Endodermal cell (in vitro differentiated cells): ENCODE measurements at regions not wholly inside any gene's neighbourhood (a gene's known extent, or its start where the extent isn't known, plus 50 kb on each side); places are given as distances from the start of the nearest gene placed in this dataset.

Experiments used
- DNase-seq: peaks from one replicate; pipeline ENCODE4 v3.0.0-alpha.2; 2017
- H3K27ac ChIP-seq: 2 replicates; pipeline ENCODE4 v1.5.1; 2013; ENCODE audit warnings: mild to moderate bottlenecking, low read depth, low read length, moderate library complexity
- H3K27me3 ChIP-seq: 2 replicates; pipeline ENCODE4 v1.6.1; 2013; ENCODE audit warnings: mild to moderate bottlenecking, low read length, moderate library complexity; ENCODE audit not compliant: insufficient read depth, control insufficient read depth, poor library complexity, severe bottlenecking
- H3K36me3 ChIP-seq: 2 replicates; pipeline ENCODE4 v1.7.0; 2013; ENCODE audit warnings: mild to moderate bottlenecking, low read length, moderate library complexity; ENCODE audit not compliant: control insufficient read depth, insufficient read depth
- H3K4me1 ChIP-seq: one replicate; pipeline ENCODE4 v1.7.0; 2013; ENCODE audit warnings: low read length; ENCODE audit not compliant: control insufficient read depth, insufficient read depth
- H3K4me3 ChIP-seq: 2 replicates; pipeline ENCODE4 v1.5.1; 2013; ENCODE audit warnings: mild to moderate bottlenecking, low read length, moderate library complexity
- H3K9ac ChIP-seq: 2 replicates; pipeline ENCODE4 v1.6.1; 2013; ENCODE audit warnings: mild to moderate bottlenecking, low read length, moderate library complexity; ENCODE audit not compliant: poor library complexity, severe bottlenecking; ENCODE audit errors: extremely low read depth
- H3K9me3 ChIP-seq: 2 replicates; pipeline ENCODE4 v1.6.1; 2013; ENCODE audit warnings: mild to moderate bottlenecking, low read length, moderate library complexity; ENCODE audit not compliant: control insufficient read depth
- H3K27ac Mint-ChIP-seq: 2 replicates; pipeline ENCODE4 v1.8.0; 2020; ENCODE audit warnings: mixed read lengths
- H3K27me3 Mint-ChIP-seq: 2 replicates; pipeline ENCODE4 v1.8.0; 2021; ENCODE audit warnings: mild to moderate bottlenecking, mixed read lengths; ENCODE audit not compliant: insufficient read depth
- H3K36me3 Mint-ChIP-seq: 2 replicates; pipeline ENCODE4 v1.8.0; 2020; ENCODE audit warnings: low read depth, mixed read lengths
- H3K4me1 Mint-ChIP-seq: 2 replicates; pipeline ENCODE4 v1.8.0; 2020; ENCODE audit warnings: mixed read lengths
- H3K4me3 Mint-ChIP-seq: 2 replicates; pipeline ENCODE4 v1.8.0; 2020; ENCODE audit warnings: mild to moderate bottlenecking, moderate library complexity, mixed read lengths
- H3K9me3 Mint-ChIP-seq: 2 replicates; pipeline ENCODE4 v1.8.0; 2020; ENCODE audit warnings: mild to moderate bottlenecking, mixed read lengths
- WGBS, 2 experiments: methylation state at CpG; one replicate each; pipeline versions ENCODE4 v1.1.5 to v1.1.7; 2013; ENCODE audit warnings: missing lambda C conversion rate in 2 of 2, mixed read lengths in 1 of 2; ENCODE audit not compliant: insufficient coverage in 1 of 2, insufficient read length in 1 of 2; 5-methylcytosine and 5-hydroxymethylcytosine counted together
- TF ChIP-seq, protein P1 (sequence below): fragments of 200-600 bp; sonication (generic); conservative IDR thresholded peaks from 2 replicates; pipeline ENCODE4 v1.5.0; 2021; ENCODE audit warnings: antibody characterized with exemption, mild to moderate bottlenecking

DNA sequence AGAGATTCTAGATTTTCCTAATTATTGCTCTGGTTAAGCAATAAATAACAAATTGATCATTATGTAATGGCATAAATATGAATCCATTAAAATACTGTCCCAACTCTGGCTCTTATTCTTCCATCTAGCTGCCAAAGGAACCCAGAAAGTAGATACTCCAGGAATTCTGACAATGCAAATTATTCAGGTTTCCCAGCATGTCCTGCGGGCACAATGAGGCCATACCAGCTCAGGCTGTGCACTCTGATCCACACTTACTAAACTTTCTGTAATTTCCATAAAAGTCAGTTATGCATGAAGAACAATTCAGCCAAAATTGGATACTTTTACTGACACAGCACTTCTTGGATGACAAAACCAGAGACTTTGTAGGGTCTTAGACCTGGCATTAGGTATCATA lies 576.3 kb downstream of the KCNH5 start:
- Mint-ChIP-seq H3K4me3 (no peak overlapping the region), H3K9me3 (peaks cover 9% of the 10 kb centered on the region), H3K36me3 (no peaks in the 10 kb centered on the region), H3K4me1 (no peaks in the 10 kb centered on the region), H3K27ac (no peak overlapping the region), H3K27me3 (no peaks in the 10 kb centered on the region)
- H3K9ac ChIP-seq = no peak overlapping the region
- no peaks in the 10 kb centered on the region for H3K27me3 ChIP-seq
- peaks cover 8% of the 10 kb centered on the region for H3K9me3 ChIP-seq
- TF ChIP-seq, protein P1, sequence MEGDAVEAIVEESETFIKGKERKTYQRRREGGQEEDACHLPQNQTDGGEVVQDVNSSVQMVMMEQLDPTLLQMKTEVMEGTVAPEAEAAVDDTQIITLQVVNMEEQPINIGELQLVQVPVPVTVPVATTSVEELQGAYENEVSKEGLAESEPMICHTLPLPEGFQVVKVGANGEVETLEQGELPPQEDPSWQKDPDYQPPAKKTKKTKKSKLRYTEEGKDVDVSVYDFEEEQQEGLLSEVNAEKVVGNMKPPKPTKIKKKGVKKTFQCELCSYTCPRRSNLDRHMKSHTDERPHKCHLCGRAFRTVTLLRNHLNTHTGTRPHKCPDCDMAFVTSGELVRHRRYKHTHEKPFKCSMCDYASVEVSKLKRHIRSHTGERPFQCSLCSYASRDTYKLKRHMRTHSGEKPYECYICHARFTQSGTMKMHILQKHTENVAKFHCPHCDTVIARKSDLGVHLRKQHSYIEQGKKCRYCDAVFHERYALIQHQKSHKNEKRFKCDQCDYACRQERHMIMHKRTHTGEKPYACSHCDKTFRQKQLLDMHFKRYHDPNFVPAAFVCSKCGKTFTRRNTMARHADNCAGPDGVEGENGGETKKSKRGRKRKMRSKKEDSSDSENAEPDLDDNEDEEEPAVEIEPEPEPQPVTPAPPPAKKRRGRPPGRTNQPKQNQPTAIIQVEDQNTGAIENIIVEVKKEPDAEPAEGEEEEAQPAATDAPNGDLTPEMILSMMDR = no peak
- no peaks in the 10 kb centered on the region for H3K36me3 ChIP-seq
- H3K27ac ChIP-seq = no peak overlapping the region
- DNase-seq = no peak
- no peak overlapping the region for H3K4me3 ChIP-seq
- H3K4me1 ChIP-seq = no peaks in the 10 kb centered on the region
- 81% methylated on average over 1 of the region's 1 CpG; no CpG with 5 or more reads in 1 of the 2 experiments for WGBS, 2 experiments

DNA sequence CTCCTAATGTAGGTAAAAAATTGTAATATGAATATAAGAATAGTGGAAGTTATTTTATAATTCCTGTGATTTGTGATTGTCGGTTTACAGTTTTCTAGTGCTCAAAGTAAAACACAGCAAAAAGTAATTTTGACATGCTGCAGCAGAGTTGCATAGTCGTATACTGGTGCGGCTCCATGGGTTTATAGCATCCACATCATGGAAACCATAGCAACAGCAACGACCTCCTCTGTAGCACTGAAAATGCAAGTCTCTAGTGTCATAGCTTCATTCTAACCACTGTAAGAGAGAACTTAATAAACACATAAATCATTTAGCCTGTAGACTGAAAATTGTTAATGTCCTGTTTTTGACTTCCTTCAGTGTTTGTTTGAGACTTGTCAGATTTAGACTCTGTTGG lies 574.3 kb downstream of the KCNH5 start:
- no peak overlapping the region for H3K27ac Mint-ChIP-seq
- H3K27me3 ChIP-seq = no peaks in the 10 kb centered on the region
- WGBS, 2 experiments = 96% methylated on average over 4 of the region's 4 CpGs
- H3K4me1 ChIP-seq = no peaks in the 10 kb centered on the region
- no peaks in the 10 kb centered on the region for H3K36me3 ChIP-seq
- TF ChIP-seq, protein P1 = no peak
- H3K9ac ChIP-seq = no peak overlapping the region
- H3K4me3 ChIP-seq = no peak overlapping the region
- peaks cover 9% of the 10 kb centered on the region for H3K9me3 Mint-ChIP-seq
- no peaks in the 10 kb centered on the region for H3K4me1 Mint-ChIP-seq
- no peaks in the 10 kb centered on the region for H3K27me3 Mint-ChIP-seq
- peaks cover 8% of the 10 kb centered on the region for H3K9me3 ChIP-seq
- H3K36me3 Mint-ChIP-seq = no peaks in the 10 kb centered on the region
- H3K4me3 Mint-ChIP-seq = no peak overlapping the region
- DNase-seq = no peak
- no peak overlapping the region for H3K27ac ChIP-seq

DNA sequence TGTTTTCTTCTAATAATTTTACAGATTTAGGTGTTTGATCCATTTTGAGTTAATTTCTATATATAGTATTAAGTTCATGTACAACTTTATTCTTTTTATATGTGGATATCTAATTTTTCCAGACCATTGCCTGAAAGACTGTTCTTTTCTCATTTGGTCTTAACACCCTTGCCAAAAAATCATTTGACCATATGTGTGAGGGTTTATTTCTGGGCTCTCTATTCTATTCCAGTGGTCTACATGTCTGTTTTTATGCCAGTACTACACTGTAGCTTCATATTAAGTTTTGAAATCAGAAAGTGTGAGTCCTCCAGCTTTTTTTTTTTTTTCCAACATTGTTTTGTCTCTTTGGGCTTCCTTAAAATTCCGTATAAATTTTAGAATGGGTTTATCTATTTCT lies 554.1 kb downstream of the KCNH5 start:
- Histone ChIP-seq H3K4me1 (no peaks in the 10 kb centered on the region), H3K4me3 (no peak overlapping the region), H3K27me3 (no peaks in the 10 kb centered on the region), H3K9ac (no peak overlapping the region), H3K27ac (no peak overlapping the region), H3K36me3 (no peaks in the 10 kb centered on the region), H3K9me3 (peaks cover 12% of the 10 kb centered on the region)
- Mint-ChIP-seq H3K36me3 (no peaks in the 10 kb centered on the region), H3K27ac (no peak overlapping the region), H3K4me3 (no peak overlapping the region), H3K4me1 (peaks cover 3% of the 10 kb centered on the region), H3K9me3 (peaks cover 24% of the 10 kb centered on the region), H3K27me3 (no peaks in the 10 kb centered on the region)
- TF ChIP-seq, protein P1 = no peak
- DNase-seq = no peak
- no CpG with 5 or more reads among the region's 1 CpG for WGBS, 2 experiments
